HG03097 (cell line): ENCODE measurements at regions not wholly inside any gene's neighbourhood (a gene's known extent, or its start where the extent isn't known, plus 50 kb on each side); places are given as distances from the start of the nearest gene placed in this dataset.
"Not testable (repeated sequence)": the region's sequence is repeated elsewhere in the genome, so short reads cannot be mapped to it uniquely, and the experiment has no call there.

Source experiments
- ATAC-seq: cut with Tn5 transposase; IDR thresholded peaks from one replicate; pipeline ENCODE4 v1.9.1; 2021; ENCODE audit not compliant: unreplicated experiment, low FRiP score

- no peak for ATAC-seq
These were observed 752.9 kb downstream of the CDH18 start for GRCh38 chr5:19235101-19235584.

- ATAC-seq, result no peak
These were observed 747.8 kb downstream of the CDH18 start for GRCh38 chr5:19240170-19240569.

- no peak for ATAC-seq
These were observed 746.3 kb downstream of the CDH18 start for GRCh38 chr5:19241690-19242089.

GRCh38 chr5:19246191-19246590 is 741.8 kb downstream of the CDH18 start:
- not testable (repeated sequence) for ATAC-seq

GRCh38 chr5:19247302-19247701 is 740.7 kb downstream of the CDH18 start:
- no peak for ATAC-seq

GRCh38 chr5:19256036-19256435 is 732.0 kb downstream of the CDH18 start:
- no peak for ATAC-seq

GRCh38 chr5:19258686-19259085 is 729.3 kb downstream of the CDH18 start:
- ATAC-seq, result no peak

- no peak for ATAC-seq
These were observed 726.1 kb downstream of the CDH18 start for GRCh38 chr5:19261879-19262278.

GRCh38 chr5:19264821-19265220 is 723.2 kb downstream of the CDH18 start:
- no peak for ATAC-seq

GRCh38 chr5:19266791-19267190 is 721.2 kb downstream of the CDH18 start:
- ATAC-seq, result no peak

- ATAC-seq, result no peak
These were observed 717.8 kb downstream of the CDH18 start for GRCh38 chr5:19270153-19270552.

- no peak for ATAC-seq
These were observed 713.4 kb downstream of the CDH18 start for GRCh38 chr5:19274578-19274977.

GRCh38 chr5:19285286-19285685 is 702.7 kb downstream of the CDH18 start:
- ATAC-seq, result no peak

GRCh38 chr5:19287548-19288277 is 700.3 kb downstream of the CDH18 start:
- ATAC-seq, result not testable (repeated sequence)

GRCh38 chr5:19288311-19288710 is 699.7 kb downstream of the CDH18 start:
- not testable (repeated sequence) for ATAC-seq

- ATAC-seq, result no peak
These were observed 690.1 kb downstream of the CDH18 start for GRCh38 chr5:19297934-19298333.

- no peak for ATAC-seq
These were observed 686.7 kb downstream of the CDH18 start for GRCh38 chr5:19301271-19301670.

- no peak for ATAC-seq
These were observed 673.2 kb downstream of the CDH18 start for GRCh38 chr5:19314840-19315239.

GRCh38 chr5:19319252-19319651 is 668.7 kb downstream of the CDH18 start:
- no peak for ATAC-seq

GRCh38 chr5:19322716-19323485 is 665.1 kb downstream of the CDH18 start:
- no peak for ATAC-seq

- ATAC-seq, result no peak
These were observed 653.7 kb downstream of the CDH18 start for GRCh38 chr5:19334278-19334677.

- no peak for ATAC-seq
These were observed 645.1 kb downstream of the CDH18 start for GRCh38 chr5:19342942-19343341.
